ENCODE measurements at regions not wholly inside any gene's neighbourhood (a gene's known extent, or its start where the extent isn't known, plus 50 kb on each side); places are given as distances from the start of the nearest gene placed in this dataset.

DNA sequence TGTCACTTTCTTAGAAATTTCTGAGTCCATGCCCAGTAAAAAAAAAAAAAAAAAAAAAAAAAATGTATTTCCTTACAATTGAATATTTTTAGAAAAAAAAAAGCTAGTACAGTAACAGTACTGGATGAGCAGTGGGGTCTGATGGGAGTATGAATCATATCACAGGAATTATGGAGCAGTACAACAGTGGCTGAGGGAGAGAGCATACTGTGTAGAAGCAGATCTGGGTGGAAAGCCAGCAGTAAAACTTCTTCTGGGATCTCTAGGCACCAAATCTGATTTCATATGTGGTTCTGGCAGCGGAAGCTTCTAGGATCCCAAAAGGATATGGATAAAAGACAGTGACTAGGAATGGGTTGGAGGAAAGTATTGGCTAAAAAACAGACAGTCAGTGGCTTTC is 414.9 kb upstream of the FSHR start:
- TF ChIP-seq POLR2AphosphoS5 (IDR thresholded peaks at IDR 0.05) (no peak), POLR2A (IDR thresholded peaks at IDR 0.05) (no peak)
- TF ChIP-seq, protein P1, sequence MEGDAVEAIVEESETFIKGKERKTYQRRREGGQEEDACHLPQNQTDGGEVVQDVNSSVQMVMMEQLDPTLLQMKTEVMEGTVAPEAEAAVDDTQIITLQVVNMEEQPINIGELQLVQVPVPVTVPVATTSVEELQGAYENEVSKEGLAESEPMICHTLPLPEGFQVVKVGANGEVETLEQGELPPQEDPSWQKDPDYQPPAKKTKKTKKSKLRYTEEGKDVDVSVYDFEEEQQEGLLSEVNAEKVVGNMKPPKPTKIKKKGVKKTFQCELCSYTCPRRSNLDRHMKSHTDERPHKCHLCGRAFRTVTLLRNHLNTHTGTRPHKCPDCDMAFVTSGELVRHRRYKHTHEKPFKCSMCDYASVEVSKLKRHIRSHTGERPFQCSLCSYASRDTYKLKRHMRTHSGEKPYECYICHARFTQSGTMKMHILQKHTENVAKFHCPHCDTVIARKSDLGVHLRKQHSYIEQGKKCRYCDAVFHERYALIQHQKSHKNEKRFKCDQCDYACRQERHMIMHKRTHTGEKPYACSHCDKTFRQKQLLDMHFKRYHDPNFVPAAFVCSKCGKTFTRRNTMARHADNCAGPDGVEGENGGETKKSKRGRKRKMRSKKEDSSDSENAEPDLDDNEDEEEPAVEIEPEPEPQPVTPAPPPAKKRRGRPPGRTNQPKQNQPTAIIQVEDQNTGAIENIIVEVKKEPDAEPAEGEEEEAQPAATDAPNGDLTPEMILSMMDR (IDR thresholded peaks at IDR 0.05), result no peak
